Activated CD8-positive, alpha-beta memory T cell treated with anti-CD3 and anti-CD28 coated beads for 24 hours (primary cell): ENCODE measurements at regions not wholly inside any gene's neighbourhood (a gene's known extent, or its start where the extent isn't known, plus 50 kb on each side); places are given as distances from the start of the nearest gene placed in this dataset.
"Not testable (repeated sequence)": the region's sequence is repeated elsewhere in the genome, so short reads cannot be mapped to it uniquely, and the experiment has no call there.

Experiments used
- DNase-seq: peaks from one replicate; pipeline ENCODE4 v3.0.0-alpha.2; 2020

GRCh38 chr10:36538953-36539586 is 586.3 kb upstream of the ANKRD30A start:
- DNase-seq = no peak

GRCh38 chr10:36534471-36535002 is 590.9 kb upstream of the ANKRD30A start:
- DNase-seq = no peak

DNA sequence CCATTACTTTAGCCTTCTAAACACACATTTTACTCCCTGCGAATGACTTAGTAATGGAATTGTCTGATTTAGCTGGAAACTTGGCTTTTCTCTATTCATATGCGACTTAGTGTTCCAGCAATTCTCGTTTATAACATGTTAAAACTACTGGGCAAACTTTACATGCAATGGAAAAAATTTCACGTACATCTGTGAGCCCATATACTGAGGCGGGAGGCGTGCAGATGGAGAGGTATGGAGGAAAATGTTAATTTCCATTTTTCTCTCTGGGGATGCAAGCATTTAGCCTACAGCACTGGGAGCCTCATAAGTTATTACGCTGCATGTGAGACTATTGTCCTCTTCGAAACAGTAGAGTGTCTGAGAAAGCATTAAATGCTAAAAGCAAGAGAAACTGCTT is 591.5 kb upstream of the ANKRD30A start:
- no peak for DNase-seq

GRCh38 chr10:36533316-36533715 is 592.1 kb upstream of the ANKRD30A start:
- no peak for DNase-seq

GRCh38 chr10:36531621-36532020 is 593.8 kb upstream of the ANKRD30A start:
- DNase-seq = no peak

DNA sequence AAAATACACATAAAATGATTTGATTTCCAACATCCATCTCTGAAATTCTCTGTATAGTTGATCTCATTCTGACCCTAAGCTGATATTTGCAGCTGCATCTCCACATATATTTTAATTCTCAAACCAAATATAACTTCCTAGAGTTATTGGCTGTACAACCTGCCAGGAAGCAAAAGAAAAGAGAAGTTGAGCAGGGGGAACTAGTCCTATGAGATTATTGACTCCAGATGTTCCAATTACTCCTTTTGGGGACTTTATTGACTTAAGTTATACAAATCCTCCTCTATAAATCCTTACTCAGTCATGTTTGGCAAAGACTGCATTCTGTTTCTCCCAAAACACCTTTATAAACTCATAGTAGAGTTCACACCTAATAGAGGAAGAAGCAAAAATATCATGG is 599.4 kb upstream of the ANKRD30A start:
- no peak for DNase-seq

GRCh38 chr10:36524126-36524525 is 601.3 kb upstream of the ANKRD30A start:
- DNase-seq = not testable (repeated sequence)

DNA sequence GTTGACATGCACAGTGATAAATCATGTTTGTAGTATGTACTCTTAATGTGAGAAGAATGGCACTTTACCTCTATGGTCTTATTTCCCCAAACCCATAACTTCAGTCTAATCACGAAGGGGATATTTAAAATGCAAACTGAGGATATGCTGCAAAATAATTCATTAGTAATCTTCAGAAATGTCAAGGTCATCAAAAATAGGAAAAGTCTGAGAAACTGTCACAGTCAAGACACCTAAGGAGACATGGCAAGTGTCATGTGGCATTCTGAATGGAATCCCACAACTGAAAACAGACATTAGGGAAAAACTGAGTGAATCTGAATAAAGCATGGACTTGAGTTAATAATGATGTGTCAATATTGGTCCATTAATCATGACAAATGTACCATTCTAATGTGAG is 605.5 kb upstream of the ANKRD30A start:
- no peak for DNase-seq

- DNase-seq = no peak
These were observed 609.1 kb upstream of the ANKRD30A start for GRCh38 chr10:36516281-36516680.

DNA sequence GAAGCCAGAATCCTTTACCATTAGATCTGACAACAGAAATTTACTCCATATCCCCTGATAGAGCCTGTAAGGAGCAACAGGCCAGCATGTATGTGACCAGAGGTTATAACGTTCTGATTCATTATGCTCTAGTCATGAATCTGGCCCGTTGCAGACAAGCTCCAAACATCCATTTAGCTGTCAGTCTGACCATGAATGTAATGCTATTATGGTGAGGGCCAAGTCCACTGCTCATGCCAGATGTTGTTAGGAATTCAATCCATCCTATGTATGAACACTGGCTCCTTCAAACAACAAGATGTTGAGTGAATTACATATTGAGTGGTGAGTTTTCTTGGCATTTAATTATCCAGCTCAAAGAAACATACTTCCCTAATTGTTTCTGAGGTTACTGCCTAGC is 610.1 kb upstream of the ANKRD30A start:
- no peak for DNase-seq

DNA sequence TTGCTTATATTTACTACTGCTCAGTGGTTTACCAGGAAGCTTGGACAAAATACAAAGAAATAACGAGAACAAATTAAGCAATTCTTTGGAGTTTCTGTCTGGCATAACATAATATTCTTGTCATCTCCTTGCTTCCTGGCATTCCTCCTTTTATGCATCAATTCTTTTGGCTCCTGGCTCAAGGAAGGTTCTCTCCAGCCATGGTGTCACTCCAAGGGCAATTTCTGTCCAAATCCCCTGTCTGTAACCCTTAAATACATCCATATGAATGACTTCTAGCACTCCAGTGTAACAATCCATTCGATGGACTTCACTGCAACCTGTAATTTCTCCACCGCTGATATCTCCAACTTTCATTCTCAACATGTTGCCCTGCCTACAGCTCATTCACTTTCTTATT is 617.7 kb upstream of the ANKRD30A start:
- no peak for DNase-seq

DNA sequence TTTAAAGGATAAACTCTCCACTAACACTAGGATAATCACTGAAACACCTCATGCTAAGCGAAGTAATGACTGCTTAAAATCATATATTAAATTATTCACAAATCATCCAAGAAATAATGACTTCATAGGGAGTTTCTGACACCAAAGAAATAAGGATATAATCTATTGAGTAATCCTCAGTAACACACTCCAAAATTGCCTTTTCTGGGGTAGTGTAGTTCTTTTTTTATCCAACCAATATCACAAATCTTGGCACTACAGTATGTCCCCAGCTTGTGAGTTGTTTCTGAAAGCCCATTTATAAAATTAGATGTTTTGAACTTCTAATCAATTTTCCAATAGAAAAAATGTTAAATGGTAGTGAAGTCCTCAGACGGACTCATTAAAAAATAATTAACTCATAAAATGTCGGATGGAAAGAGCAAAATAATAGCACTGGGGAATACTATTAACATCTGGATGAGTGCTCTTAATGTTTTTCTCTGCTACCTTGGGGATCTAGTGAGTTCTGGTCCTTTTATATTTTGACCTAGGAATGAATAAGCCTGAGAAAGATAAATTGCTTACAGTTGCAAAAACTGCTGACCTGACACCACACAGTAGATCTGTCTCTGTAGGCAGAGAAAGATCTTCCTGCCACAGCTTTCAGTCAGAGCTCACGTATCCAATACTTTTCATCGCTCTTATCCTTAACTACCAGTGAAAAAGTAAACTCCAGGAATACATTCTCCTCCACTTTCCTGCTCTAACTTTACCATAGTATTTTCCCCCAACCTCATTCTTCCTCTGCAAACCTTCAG is 618.5 kb upstream of the ANKRD30A start:
- no peak for DNase-seq

- no peak for DNase-seq
These were observed 619.1 kb upstream of the ANKRD30A start for GRCh38 chr10:36506261-36506660.

DNA sequence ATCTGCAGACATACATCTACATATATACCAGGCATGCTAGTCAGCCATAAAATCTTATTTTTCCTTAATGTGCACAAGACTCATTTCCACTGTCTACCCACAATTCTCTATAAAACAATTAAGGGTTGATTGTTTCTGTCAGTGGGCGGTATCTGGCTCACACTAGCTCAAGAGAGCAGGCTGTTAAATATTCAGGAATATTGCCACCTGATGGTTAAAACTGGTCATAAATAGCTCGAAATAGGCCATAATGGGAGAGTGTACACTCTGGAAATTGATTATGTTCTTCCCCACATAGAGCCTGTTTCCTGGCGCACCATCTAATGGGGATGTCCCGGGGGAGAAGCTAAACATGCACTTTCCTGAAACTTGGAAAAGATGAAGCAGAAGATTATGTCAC is 620.6 kb upstream of the ANKRD30A start:
- no peak for DNase-seq

- no peak for DNase-seq
These were observed 625.1 kb upstream of the ANKRD30A start for GRCh38 chr10:36500266-36500665.

- no peak for DNase-seq
These were observed 625.7 kb upstream of the ANKRD30A start for GRCh38 chr10:36499693-36500092.

GRCh38 chr10:36496758-36497157 is 628.6 kb upstream of the ANKRD30A start:
- no peak for DNase-seq

DNA sequence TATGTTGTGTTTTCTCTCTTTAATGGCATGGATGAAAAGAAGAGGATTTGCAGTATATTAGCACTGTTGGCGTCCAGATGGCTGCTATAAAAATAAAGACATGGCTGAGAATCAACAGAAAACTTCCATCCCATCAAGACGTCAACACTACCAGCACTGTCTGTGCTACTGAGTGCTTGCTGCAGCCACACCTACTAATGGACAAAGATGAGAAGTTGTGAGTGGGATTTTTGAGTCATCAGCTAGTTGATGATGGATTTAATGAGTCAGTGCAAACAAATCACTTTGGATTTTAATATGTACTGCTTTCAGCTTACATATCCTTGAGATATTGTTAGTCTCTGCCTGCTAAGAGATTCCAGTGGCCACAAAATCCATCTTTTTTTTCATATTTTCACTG is 631.0 kb upstream of the ANKRD30A start:
- no peak for DNase-seq

DNA sequence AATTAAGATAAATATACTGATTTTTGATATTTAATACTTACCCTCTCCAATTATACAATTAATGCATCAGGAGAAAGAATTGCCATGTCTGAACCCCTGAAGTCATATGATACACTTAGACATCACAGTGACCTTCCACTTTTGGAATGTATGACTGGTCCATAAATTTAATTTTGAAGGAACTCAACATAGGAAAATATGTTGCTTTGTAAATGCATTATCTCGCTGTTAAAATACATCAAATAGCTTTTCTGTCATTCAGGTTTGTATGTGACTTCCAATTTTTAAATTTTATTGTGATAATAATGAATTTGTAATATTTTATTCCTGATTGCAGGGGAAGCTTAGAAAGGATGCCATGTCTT is 631.9 kb upstream of the ANKRD30A start:
- DNase-seq = no peak

DNA sequence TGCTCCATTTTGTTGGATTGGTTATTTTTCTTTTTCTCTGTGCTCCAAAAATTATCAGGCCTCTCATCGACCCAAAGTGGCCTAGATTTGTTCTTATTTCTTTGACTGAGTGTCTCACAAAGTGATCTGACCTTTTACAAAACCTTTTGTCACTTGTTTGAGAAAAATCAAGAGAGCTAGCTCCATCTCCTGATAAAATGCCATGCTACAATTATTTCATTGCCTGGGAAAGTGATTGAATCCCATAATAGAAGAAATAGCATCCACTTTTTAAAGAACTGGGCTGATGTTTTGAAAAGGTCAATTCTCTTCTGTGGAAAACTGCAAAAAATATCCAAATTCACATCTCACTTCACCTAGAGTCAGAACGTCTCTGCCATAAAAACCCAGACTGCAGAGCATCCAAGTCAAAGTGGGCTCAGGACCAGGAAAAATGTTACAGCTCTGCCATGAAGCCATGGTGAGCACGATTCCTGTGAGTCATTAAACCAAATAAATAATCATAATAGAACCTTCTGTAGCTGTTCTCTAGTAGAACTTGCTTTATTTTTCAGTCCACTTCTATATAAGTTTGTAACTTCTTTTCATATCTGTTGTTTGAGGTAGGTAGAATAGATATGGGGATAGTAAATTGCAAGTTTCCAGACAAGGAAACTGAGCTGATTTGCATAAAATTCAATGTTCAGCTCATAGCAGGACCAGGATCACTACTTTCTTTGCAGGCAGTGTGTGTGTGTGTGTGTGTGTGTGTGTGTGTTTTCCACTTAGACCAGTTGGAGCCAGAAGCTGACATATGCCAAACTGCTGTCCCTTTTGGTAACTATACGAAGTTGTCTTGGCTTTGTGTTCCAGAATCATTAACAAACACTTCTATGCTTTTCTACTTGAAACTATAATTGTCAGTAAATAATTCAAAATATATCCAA is 632.5 kb upstream of the ANKRD30A start:
- DNase-seq = no peak

GRCh38 chr10:36491926-36492325 is 633.5 kb upstream of the ANKRD30A start:
- no peak for DNase-seq

DNA sequence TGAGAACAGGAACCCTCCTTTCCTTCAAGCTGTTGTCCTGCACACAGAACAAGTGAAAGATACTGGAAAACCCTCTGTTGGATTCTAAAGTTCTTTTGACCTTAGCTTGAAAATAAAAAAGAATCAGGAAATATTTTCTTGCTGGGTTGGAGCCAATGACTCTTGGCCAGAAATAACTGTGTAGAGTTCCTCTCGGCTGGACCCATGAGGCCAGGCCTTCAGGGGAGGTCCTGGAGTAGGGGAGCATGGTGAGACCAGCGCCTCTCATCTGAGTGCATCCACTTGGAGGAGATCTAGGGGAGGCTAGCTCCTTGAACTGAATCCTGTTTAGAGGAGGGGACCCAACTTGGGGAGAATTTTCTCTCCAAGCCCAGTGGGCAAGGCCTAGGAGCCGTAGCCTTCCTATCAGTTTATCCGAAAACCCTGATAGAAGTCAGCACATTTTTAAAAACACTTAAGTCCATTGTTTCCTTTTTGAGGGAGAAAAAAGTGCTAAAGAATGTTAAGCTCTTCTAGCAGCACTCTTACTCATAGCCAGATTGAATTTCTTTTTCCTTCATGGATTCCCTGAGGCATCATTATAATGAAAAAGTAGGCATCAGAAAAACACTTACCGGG is 635.7 kb upstream of the ANKRD30A start:
- no peak for DNase-seq

- no peak for DNase-seq
These were observed 636.2 kb upstream of the ANKRD30A start for GRCh38 chr10:36489181-36489580.
